Brain pericyte (primary cell): ENCODE measurements at regions not wholly inside any gene's neighbourhood (a gene's known extent, or its start where the extent isn't known, plus 50 kb on each side); places are given as distances from the start of the nearest gene placed in this dataset.

Source experiments
- DNase-seq: peaks from one replicate; pipeline ENCODE4 v3.0.0-alpha.2; 2012; ENCODE audit warnings: low read depth, low spot score

- DNase-seq: no peak
These were observed 129.0 kb upstream of the CAMK1G start for GRCh38 chr1:209454340-209454994.

GRCh38 chr1:209455145-209455544 lies 128.4 kb upstream of the CAMK1G start:
- DNase-seq: no peak

GRCh38 chr1:209455661-209456358 lies 127.7 kb upstream of the CAMK1G start:
- DNase-seq: no peak

- DNase-seq: no peak
These were observed 126.6 kb upstream of the CAMK1G start for GRCh38 chr1:209456878-209457277.

- DNase-seq: no peak
These were observed 126.0 kb upstream of the CAMK1G start for GRCh38 chr1:209457401-209458125.

GRCh38 chr1:209458921-209459320 lies 124.6 kb upstream of the CAMK1G start:
- no peak for DNase-seq

GRCh38 chr1:209461168-209461567 lies 122.3 kb upstream of the CAMK1G start:
- DNase-seq: no peak

- no peak for DNase-seq
These were observed 121.1 kb upstream of the CAMK1G start for GRCh38 chr1:209462433-209462832.

- DNase-seq: no peak
These were observed 120.1 kb upstream of the CAMK1G start for GRCh38 chr1:209463441-209463840.

- no peak for DNase-seq
These were observed 110.5 kb upstream of the CAMK1G start for GRCh38 chr1:209473025-209473424.

GRCh38 chr1:209480345-209480744 lies 103.2 kb upstream of the CAMK1G start:
- no peak for DNase-seq

- DNase-seq: no peak
These were observed 99.8 kb upstream of the CAMK1G start for GRCh38 chr1:209483691-209484090.

- no peak for DNase-seq
These were observed 99.1 kb upstream of the CAMK1G start for GRCh38 chr1:209484429-209484828.

GRCh38 chr1:209485167-209485566 lies 98.3 kb upstream of the CAMK1G start:
- DNase-seq: no peak

- DNase-seq: no peak
These were observed 97.8 kb upstream of the CAMK1G start for GRCh38 chr1:209485751-209486150.

- DNase-seq: no peak
These were observed 96.5 kb upstream of the CAMK1G start for GRCh38 chr1:209486861-209487593.

GRCh38 chr1:209490013-209490412 lies 93.5 kb upstream of the CAMK1G start:
- DNase-seq: no peak

GRCh38 chr1:209491031-209491430 lies 92.5 kb upstream of the CAMK1G start:
- no peak for DNase-seq

GRCh38 chr1:209491496-209491895 lies 92.0 kb upstream of the CAMK1G start:
- DNase-seq: no peak

GRCh38 chr1:209491897-209492296 lies 91.6 kb upstream of the CAMK1G start:
- DNase-seq: no peak

- no peak for DNase-seq
These were observed 90.0 kb upstream of the CAMK1G start for GRCh38 chr1:209493559-209493958.

- DNase-seq: no peak
These were observed 85.8 kb upstream of the CAMK1G start for GRCh38 chr1:209497729-209498128.
